Gastrocnemius medialis (tissue), 4 donors: ENCODE measurements at regions not wholly inside any gene's neighbourhood (a gene's known extent, or its start where the extent isn't known, plus 50 kb on each side); places are given as distances from the start of the nearest gene placed in this dataset.

Experiments used
- POLR2A ChIP-seq, 2 donors: fragments of 450-650 bp; IDR thresholded peaks; one replicate each; pipeline ENCODE4 v1.6.1; 2017; ENCODE audit warnings: antibody characterized with exemption in 2 of 2, mild to moderate bottlenecking in 2 of 2, moderate library complexity in 2 of 2
- TF ChIP-seq, protein P1 (sequence below), 5 experiments: fragments of 450-650 bp in 3 of 5; fragments of 200-600 bp in 2 of 5; sonication (generic) in 2 of 5; IDR thresholded peaks in 4 of 5; conservative IDR thresholded peaks in 1 of 5; 1 replicate in 4 of 5; 2 replicates in 1 of 5; pipeline ENCODE4 v1.5.1; 2016 to 2019; ENCODE audit warnings: antibody characterized with exemption in 5 of 5, mild to moderate bottlenecking in 3 of 5, moderate library complexity in 3 of 5

DNA sequence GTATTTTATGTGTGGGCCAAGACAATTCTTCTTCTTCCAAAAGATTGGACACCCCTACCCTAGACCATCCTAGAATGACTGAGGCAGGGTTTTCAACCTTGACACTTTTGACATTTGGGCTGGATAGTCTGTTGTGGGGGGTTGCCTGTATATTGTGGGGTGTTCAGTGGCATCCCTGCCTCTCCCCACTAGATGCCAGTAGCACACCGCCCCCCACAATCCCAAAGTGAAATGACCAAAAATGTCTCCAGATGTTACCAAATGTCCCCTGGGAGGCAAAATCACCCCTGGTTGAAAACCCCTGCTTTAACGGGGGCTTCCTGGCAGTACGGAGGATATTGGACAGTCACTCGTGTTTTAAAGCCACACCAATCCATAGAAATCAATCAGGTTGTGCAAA is 219.6 kb downstream of the PHETA1 start:
- TF ChIP-seq, protein P1, sequence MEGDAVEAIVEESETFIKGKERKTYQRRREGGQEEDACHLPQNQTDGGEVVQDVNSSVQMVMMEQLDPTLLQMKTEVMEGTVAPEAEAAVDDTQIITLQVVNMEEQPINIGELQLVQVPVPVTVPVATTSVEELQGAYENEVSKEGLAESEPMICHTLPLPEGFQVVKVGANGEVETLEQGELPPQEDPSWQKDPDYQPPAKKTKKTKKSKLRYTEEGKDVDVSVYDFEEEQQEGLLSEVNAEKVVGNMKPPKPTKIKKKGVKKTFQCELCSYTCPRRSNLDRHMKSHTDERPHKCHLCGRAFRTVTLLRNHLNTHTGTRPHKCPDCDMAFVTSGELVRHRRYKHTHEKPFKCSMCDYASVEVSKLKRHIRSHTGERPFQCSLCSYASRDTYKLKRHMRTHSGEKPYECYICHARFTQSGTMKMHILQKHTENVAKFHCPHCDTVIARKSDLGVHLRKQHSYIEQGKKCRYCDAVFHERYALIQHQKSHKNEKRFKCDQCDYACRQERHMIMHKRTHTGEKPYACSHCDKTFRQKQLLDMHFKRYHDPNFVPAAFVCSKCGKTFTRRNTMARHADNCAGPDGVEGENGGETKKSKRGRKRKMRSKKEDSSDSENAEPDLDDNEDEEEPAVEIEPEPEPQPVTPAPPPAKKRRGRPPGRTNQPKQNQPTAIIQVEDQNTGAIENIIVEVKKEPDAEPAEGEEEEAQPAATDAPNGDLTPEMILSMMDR (IDR thresholded peaks at IDR 0.05 in 4 of 5, conservative IDR thresholded peaks at IDR 0.05 in 1 of 5): no peak
- no peak for TF ChIP-seq POLR2A (IDR thresholded peaks at IDR 0.05)
